GM18507 (cell line): ENCODE measurements at regions not wholly inside any gene's neighbourhood (a gene's known extent, or its start where the extent isn't known, plus 50 kb on each side); places are given as distances from the start of the nearest gene placed in this dataset.
"Not testable (repeated sequence)": the region's sequence is repeated elsewhere in the genome, so short reads cannot be mapped to it uniquely, and the experiment has no call there.

ENCODE experiments used
- DNase-seq: peaks from one replicate; pipeline ENCODE4 v3.0.0; 2011; ENCODE audit warnings: low read depth; ENCODE audit not compliant: insufficient read length; ENCODE audit errors: extremely low spot score
- FAIRE-seq: peaks from 2 replicates; lab custom pipeline; 2011; peaks lifted over from hg19 to GRCh38; lab: Jason Lieb, UNC

DNA sequence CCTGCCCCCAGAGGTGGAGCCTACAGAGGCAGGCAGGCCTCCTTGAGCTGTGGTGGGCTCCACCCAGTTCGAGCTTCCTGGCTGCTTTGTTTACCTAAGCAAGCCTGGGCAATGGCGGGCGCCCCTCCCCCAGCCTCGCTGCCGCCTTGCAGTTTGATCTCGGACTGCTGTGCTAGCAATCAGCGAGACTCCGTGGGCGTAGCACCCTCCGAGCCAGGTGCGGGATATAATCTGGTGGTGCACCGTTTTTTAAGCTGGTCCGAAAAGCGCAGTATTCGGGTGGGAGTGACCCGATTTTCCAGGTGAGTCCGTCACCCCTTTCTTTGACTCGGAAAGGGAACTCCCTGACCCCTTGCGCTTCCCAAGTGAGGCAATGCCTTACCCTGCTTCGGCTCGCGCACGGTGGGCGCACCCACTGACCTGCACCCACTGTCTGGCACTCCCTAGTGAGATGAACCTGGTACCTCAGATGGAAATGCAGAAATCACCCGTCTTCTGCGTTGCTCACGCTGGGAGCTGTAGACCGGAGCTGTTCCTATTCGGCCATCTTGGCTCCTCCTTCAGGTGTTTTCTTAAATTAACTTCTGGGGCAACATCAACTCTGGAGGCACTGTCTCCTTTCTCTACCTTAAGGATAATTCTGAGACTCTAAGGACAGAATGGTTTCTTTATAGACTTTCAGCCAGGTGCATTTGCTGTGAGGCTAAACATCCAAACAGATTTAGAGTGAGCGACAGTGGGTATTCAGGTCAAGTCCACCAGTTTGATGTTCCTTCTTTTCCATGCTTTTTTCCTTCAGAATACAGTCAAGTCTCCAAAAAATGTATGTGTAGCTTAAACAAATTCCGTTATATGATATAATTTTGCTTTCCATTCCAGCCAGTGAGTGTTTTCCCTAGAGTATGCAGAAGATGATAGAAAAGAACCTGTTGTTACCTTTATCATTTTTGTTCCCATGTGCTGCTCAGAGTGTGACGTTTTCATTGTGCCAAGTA is 170.8 kb downstream of the KCNRG start:
- not testable (repeated sequence) for DNase-seq, FAIRE-seq

DNA sequence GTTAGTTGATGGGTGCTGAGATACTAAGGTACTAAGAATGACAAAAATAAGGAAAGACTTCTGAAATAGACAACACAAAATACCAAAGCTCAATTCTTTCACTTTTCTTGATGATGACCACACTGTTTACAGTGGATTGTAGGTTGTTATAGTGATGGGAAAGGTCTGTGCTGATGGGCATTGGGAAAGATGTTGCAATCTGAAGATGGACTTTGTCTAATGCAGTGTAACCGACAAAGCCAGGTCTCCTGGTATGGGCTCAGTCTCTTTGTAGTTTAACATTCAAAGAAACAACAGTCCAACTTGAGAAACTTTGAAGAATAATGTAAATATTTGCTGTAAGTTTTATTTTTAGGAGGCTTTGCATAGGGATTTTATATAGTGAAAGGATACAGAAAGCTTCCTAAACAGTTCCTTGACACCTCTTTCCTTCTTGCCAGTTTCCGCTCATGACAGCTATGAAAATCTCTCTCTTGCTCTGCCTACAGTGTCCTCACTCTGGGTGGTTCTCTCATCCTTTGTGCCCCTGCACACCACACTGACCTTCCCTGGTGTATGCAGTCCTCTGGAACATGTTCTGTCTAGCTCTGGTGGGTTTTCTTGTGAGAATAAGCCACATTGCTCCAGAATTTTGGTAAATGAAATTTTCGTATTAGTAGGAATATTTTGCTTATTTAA is 172.2 kb downstream of the KCNRG start:
- no peak for FAIRE-seq
- no peak for DNase-seq

DNA sequence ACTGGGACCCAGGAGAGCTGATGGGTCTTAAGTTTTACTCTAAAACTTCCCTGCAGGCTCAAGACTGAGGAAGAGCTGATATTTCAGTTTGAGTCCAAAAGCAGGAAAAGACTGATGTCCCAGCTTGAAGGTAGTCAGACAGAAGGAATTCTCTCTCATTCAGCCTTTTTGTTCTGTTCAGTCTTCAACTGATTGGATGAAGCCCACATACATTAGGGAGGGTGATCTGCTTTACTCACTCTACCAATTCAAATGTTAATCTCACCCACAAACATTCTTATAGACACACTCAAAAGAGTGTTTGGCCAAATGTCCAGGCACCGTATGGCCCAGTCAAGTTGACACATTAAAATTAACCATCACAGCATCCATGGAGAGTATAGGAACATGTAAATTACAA is 173.5 kb downstream of the KCNRG start:
- FAIRE-seq: no peak
- DNase-seq: no peak

DNA sequence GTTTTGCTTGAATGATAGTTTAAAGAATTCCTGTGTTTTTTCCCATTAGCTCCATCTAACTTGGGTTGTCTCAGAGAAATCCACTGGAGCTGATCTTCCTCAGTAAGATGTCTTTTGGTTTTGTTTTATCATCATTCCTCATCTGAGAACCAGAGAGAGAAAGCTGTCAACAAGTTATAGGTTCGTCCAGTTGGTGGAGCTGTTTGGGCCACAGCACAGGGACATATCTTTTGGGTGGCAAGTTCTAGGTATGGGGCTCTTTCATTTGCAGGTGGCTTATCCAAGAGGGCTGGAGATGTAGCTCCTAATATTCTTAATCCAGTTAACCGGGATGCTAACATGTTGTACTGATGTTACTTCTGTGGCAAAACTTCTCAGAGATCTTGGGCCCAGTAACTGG is 174.2 kb downstream of the KCNRG start:
- FAIRE-seq (no peak), DNase-seq (no peak)

- FAIRE-seq: no peak
- DNase-seq: no peak
Measured at GRCh38 chr13:50191004-50191403, 175.8 kb downstream of the KCNRG start.

DNA sequence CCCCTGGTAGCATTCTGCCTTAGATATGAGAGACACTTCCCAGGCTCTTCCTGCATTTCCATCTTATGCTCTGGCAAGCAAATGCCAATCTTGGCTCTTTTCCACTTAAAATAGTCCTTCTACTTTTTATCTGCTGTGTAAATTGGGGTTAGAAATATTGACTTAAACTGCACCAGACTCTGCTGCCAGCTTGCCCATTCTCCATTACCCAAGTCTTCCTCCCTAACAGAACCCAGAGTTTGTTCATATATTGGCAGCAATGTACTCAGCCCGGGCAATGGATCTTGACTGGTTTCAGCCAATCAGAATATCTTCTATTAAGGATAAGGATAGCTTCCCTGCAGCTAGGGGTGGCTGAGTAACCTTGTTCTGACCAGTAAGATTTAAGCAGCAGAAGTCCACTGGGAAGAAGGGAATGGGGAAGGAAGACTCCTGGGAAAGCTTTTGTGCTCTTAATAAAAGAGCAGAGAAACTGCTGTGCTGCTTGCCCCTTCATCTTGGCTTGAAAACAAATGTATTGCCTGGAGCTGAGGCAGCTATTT is 177.1 kb downstream of the KCNRG start:
- no peak for FAIRE-seq
- no peak for DNase-seq

DNA sequence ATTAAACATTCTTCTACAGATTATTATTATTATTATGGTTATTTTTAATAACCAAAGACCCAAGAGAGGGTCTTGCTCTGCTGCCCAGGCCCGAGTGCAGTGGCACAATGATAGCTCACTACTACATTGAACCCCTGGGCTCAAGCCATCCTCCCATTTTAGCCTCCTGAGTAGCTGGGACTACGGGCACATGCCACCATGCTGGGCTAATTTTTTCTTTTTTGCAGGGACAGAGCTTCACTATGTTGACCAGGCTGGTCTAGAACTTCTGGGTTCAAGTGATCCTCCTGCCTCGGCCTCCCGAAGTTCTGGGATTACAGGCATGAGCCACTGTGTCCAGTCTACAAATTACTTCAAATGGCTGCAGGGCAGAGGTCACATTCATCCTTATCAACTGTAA is 179.8 kb downstream of the KCNRG start:
- no peak for DNase-seq
- FAIRE-seq: no peak

DNA sequence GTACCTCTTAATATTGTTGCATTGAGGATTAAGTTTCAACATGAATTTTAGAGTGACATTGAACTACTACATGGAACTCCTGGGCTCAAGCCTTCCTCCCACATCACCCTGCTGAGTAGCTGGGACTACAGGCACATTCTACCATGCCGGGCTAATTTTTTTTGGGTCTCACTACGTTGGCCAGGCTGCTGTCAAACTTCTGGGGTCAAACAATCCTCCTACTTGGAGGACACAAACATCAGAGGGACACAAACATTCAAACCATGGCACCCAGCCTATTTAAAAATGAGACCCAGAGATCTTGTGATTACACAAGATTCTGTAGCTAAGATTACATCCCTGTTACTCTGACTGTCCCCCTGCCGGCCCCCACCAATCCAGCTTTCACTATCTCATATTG is 180.9 kb downstream of the KCNRG start:
- no peak for DNase-seq
- no peak for FAIRE-seq

GRCh38 chr13:50197705-50198104 is 182.5 kb downstream of the KCNRG start:
- DNase-seq (no peak), FAIRE-seq (no peak)

- DNase-seq: no peak
- FAIRE-seq: no peak
Measured at GRCh38 chr13:50198508-50198907, 183.3 kb downstream of the KCNRG start.

DNA sequence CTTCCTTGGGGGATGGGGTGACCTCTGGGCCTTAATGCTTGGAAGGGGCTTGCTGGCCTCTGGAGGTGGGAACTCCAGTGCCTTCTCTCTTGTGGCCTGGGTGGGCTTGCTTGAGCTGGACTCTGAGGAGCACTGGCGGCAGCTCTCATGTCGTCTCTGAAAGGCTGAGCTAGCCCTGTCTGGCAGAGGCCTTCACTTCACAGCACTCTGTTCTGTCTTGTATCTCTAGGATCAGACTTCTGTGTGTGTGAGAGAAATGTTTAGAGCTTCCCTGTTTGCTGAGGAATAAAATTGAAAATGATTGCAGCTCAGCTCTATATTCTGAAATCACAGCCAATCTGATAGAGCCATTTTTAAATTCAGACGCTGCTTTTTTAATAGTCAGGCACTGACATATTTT is 185.3 kb downstream of the KCNRG start:
- no peak for FAIRE-seq
- no peak for DNase-seq

- DNase-seq (no peak), FAIRE-seq (no peak)
Measured at GRCh38 chr13:50200988-50201387, 185.7 kb downstream of the KCNRG start.

DNA sequence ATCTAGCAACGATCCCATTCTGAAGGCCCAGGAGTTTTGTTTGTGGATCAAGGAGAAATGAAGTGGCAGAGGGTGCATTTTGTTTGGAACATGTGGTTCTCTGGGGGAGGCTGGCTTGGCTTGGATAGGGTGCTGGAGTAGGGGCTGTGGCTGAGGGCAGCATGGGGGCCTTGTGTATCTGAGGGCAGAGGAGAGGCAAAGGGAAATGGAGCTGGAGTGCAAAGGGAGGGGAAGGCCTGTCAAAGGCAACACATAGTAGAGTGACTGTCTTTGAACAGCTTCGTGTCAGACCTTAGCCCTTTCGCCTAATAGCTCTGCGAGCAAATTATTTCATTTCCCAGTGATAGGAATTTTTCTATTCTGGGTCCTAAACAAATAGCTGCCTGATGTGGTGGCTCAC is 187.2 kb downstream of the KCNRG start:
- DNase-seq (no peak), FAIRE-seq (no peak)

GRCh38 chr13:50203256-50203941 is 188.2 kb downstream of the KCNRG start:
- DNase-seq: no peak
- FAIRE-seq: no peak

GRCh38 chr13:50205581-50205980 is 190.3 kb downstream of the KCNRG start:
- FAIRE-seq: no peak

GRCh38 chr13:50208826-50209335 is 193.6 kb downstream of the KCNRG start:
- DNase-seq (no peak), FAIRE-seq (no peak)

More at GRCh38 chr13:50205581-50205980, 190.3 kb downstream of the KCNRG start:
- no peak for DNase-seq

DNA sequence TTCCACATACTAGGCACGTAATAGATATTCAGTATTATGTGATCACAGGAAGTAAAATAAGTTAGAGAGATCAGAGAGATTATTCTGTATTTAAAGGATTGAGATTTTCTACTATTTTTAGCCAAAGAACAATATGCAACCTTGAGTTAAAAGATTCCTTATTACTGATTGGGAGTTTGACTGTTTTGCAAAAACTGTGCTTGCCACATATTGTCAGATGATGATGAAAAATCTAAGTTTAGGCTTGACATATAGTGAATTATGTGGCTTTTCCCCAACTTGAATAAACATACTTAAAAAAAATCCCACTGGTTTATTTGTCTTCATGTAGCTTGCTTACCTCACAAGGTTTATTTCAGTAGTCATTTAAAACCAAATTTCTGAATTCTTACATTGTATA is 194.4 kb downstream of the KCNRG start:
- FAIRE-seq (no peak), DNase-seq (no peak)

DNA sequence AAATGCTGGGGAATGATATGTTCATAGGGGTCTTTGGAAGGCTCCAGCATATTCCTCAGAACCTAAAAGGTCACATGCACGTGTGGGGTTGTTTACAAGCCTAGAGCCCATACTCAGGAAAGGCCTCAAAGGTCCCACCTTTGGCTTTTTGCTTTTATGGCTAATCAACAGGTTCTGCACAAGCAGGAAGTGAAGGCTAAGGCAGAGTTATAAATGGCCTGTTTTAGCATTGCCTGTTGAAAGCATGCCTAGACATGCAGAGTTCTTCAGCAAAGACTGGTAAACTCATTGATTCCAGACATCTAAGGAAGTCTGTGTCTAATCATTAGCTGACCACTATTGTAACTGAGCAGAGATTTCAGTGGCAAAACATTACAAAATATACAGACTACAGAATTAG is 198.3 kb downstream of the KCNRG start:
- DNase-seq (no peak), FAIRE-seq (no peak)

GRCh38 chr13:50214514-50214913 is 199.3 kb downstream of the KCNRG start:
- FAIRE-seq (no peak), DNase-seq (no peak)

DNA sequence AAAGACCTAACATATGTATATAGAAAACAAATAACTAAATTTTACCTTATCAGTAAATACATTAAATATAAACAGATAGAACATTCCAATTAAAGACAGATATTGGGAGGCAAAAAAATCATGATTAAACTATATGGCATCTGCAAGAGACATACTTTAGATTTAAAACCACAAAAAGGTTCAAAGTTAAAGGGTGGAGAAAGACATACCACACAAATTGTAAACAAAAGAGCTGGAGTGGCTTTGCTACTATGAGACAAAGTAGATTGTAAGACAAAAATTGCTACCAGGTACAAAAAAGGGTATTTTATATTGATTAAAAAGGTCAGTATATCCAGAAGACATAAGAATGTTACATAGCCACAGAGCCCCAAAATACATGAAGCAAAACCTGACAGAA is 200.2 kb downstream of the KCNRG start:
- DNase-seq: no peak
- no peak for FAIRE-seq
